Adipocyte (in vitro differentiated cells): ENCODE measurements at regions not wholly inside any gene's neighbourhood (a gene's known extent, or its start where the extent isn't known, plus 50 kb on each side); places are given as distances from the start of the nearest gene placed in this dataset.
A peak's percentile ranks its signal among the peaks of the same experiment; 100 is the strongest.

Experiments
- DNase-seq: peaks from one replicate; pipeline ENCODE4 v3.0.0-alpha.2; 2015; ENCODE audit warnings: low read depth
- H3K27me3 ChIP-seq: replicated peaks from 2 replicates; pipeline ENCODE4 v1.7.0; 2013; ENCODE audit warnings: mild to moderate bottlenecking, low read length, moderate library complexity; ENCODE audit not compliant: control insufficient read depth, insufficient read depth
- H3K36me3 ChIP-seq: 2 replicates; pipeline ENCODE4 v1.7.0; 2013; ENCODE audit warnings: low read length, mild to moderate bottlenecking, moderate library complexity; ENCODE audit not compliant: control insufficient read depth, insufficient read depth, severe bottlenecking
- H3K4me1 ChIP-seq: 2 replicates; pipeline ENCODE4 v1.7.0; 2013; ENCODE audit warnings: mild to moderate bottlenecking, low read length, moderate library complexity; ENCODE audit not compliant: control insufficient read depth, insufficient read depth
- H3K4me3 ChIP-seq: 2 replicates; pipeline ENCODE4 v1.7.0; 2013; ENCODE audit warnings: mild to moderate bottlenecking, low read length, moderate library complexity
- H3K9ac ChIP-seq: 2 replicates; pipeline ENCODE4 v1.7.0; 2013; ENCODE audit warnings: mild to moderate bottlenecking, low read length, moderate library complexity
- H3K9me3 ChIP-seq: 2 replicates; pipeline ENCODE4 v1.7.0; 2013; ENCODE audit warnings: mild to moderate bottlenecking, low read length, moderate library complexity; ENCODE audit not compliant: control insufficient read depth

GRCh38 chr13:107554460-107554859 lies 660.9 kb downstream of the LIG4 start:
- no peak overlapping the region for H3K4me3 ChIP-seq
- no peaks in the 10 kb centered on the region for H3K9me3 ChIP-seq

DNA sequence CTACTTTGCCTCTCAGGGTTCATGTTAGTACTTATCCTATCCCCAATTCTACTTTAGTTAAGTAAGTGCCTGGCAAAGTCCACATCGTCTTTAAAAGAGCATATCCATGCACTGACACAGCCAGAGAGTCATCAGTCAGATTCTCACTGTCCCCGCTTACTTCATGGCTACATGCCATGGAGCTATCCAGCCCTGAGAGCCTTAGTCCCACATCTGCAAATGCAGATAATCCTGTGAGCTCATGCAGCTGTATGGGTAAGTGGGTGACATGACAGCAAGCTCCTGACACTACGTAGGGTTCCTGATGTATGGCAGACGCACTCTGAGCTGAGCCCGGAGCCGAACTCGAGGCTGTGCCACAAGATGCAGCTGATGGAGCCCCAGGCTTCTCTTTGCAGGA lies 661.5 kb downstream of the LIG4 start:
- Histone ChIP-seq H3K4me1 (no peaks in the 10 kb centered on the region), H3K9me3 (no peaks in the 10 kb centered on the region), H3K9ac (no peak overlapping the region), H3K36me3 (no peaks in the 10 kb centered on the region), H3K4me3 (no peak overlapping the region), H3K27me3 (no peaks in the 10 kb centered on the region)
- DNase-seq: no peak

More at GRCh38 chr13:107554460-107554859, 660.9 kb downstream of the LIG4 start:
- Histone ChIP-seq H3K27me3 (no peaks in the 10 kb centered on the region), H3K36me3 (no peaks in the 10 kb centered on the region), H3K4me1 (no peaks in the 10 kb centered on the region), H3K9ac (no peak overlapping the region)
- DNase-seq: no peak

DNA sequence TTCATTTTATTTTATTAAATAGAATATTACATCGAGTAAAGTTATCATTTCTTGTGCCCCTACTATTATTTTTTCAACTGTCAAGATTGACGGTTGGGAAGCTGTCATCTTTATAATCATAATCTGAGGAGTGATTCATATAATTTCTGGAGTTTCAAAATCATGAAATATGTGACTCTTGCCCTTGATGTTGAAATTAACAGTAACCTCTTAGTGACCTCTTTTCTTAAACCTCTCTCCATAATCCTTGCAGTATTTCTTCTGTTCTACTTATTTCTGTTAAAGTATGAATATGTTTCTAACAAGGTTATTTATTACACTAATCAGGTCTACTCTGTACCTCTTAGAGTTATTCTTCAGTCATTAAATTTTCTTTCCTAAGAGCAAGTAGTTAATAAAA lies 663.8 kb downstream of the LIG4 start:
- Histone ChIP-seq H3K9me3 (no peaks in the 10 kb centered on the region), H3K36me3 (no peaks in the 10 kb centered on the region), H3K27me3 (no peaks in the 10 kb centered on the region), H3K9ac (no peak overlapping the region), H3K4me1 (no peaks in the 10 kb centered on the region), H3K4me3 (no peak overlapping the region)
- DNase-seq: peak; percentile 33

DNA sequence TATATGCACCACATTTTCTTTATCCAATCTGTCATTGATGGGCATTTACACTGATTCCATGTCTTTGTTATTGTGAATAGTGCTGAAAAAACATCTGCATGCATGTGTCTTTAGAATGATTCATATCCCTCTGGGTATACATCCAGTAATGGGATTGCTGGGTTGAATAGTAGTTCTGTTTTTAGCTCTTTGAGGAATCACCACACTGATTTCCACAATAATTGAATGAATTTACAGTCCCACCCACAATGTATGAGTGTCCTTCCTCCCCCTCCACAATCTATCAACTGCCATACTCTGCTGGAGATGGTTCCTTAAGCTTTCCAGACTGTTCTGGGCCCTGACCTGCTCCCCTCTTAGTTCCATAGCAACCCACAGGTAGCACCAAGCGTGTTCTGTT lies 667.0 kb downstream of the LIG4 start:
- Histone ChIP-seq H3K9ac (no peak overlapping the region), H3K9me3 (no peaks in the 10 kb centered on the region), H3K27me3 (no peaks in the 10 kb centered on the region), H3K36me3 (no peaks in the 10 kb centered on the region), H3K4me1 (no peaks in the 10 kb centered on the region), H3K4me3 (no peak overlapping the region)
- DNase-seq: no peak

- H3K4me3 ChIP-seq: no peak overlapping the region
- H3K4me1 ChIP-seq: no peaks in the 10 kb centered on the region
- DNase-seq: no peak
- H3K9ac ChIP-seq: no peak overlapping the region
- H3K36me3 ChIP-seq: no peaks in the 10 kb centered on the region
- H3K9me3 ChIP-seq: peaks cover 6% of the 10 kb centered on the region
- no peaks in the 10 kb centered on the region for H3K27me3 ChIP-seq
These were observed 669.3 kb downstream of the LIG4 start for GRCh38 chr13:107545946-107546502.

DNA sequence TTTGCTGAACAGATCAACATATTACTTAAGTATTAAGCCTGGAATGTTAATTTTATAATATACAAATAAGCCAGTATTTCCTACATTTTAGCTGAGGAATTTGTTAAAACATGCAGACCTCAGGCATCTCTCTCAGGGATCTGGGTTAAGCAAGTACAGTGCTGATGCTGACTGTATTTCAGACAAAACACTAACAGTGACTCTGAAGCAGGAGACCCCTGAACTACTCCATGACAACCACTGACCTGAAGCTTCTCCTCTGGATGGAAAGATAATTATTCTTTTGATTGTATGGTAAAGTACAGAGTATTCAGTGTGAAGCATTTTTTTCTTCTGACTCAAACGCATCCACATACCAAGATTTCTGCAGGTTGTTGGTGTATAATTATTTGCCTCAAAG lies 680.8 kb downstream of the LIG4 start:
- H3K4me3 ChIP-seq: no peak overlapping the region
- peak; percentile 18 for DNase-seq
- H3K9me3 ChIP-seq: no peaks in the 10 kb centered on the region
- no peaks in the 10 kb centered on the region for H3K27me3 ChIP-seq
- no peaks in the 10 kb centered on the region for H3K36me3 ChIP-seq
- H3K9ac ChIP-seq: no peak overlapping the region
- no peaks in the 10 kb centered on the region for H3K4me1 ChIP-seq

- Histone ChIP-seq H3K4me1 (no peaks in the 10 kb centered on the region), H3K4me3 (no peak overlapping the region), H3K36me3 (no peaks in the 10 kb centered on the region), H3K9me3 (no peaks in the 10 kb centered on the region), H3K27me3 (no peaks in the 10 kb centered on the region), H3K9ac (no peak overlapping the region)
- DNase-seq: no peak
These were observed 683.5 kb downstream of the LIG4 start for GRCh38 chr13:107531816-107532215.

DNA sequence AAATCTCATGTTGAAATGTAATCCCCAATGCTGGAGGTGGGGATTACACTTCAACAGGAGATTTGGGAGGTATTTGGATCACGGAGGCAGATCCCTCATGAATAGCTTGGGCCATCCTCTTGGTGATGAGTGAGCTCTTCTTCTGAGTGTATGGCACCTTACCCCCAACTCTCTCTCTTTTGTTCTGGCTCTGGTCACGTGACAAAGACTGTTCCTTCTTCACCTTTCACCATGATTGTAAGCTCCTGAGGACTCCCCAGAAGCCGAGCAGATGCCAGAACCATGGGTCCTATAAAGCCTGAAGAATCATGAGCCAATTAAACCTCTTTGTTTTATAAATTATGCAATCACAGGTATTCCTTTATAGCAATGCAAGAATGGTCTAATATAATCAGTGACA lies 684.2 kb downstream of the LIG4 start:
- no peak for DNase-seq
- Histone ChIP-seq H3K9me3 (no peaks in the 10 kb centered on the region), H3K36me3 (no peaks in the 10 kb centered on the region), H3K9ac (no peak overlapping the region), H3K4me1 (no peaks in the 10 kb centered on the region), H3K27me3 (no peaks in the 10 kb centered on the region), H3K4me3 (no peak overlapping the region)

GRCh38 chr13:107529035-107529434 lies 686.3 kb downstream of the LIG4 start:
- H3K9me3 ChIP-seq: no peaks in the 10 kb centered on the region
- H3K9ac ChIP-seq: no peak overlapping the region
- no peaks in the 10 kb centered on the region for H3K36me3 ChIP-seq
- no peak for DNase-seq
- H3K4me1 ChIP-seq: no peaks in the 10 kb centered on the region
- H3K27me3 ChIP-seq: no peaks in the 10 kb centered on the region
- H3K4me3 ChIP-seq: no peak overlapping the region

GRCh38 chr13:107518780-107519179 lies 696.6 kb downstream of the LIG4 start:
- Histone ChIP-seq H3K27me3 (no peaks in the 10 kb centered on the region), H3K4me1 (no peaks in the 10 kb centered on the region), H3K36me3 (no peaks in the 10 kb centered on the region), H3K9ac (no peak overlapping the region), H3K9me3 (no peaks in the 10 kb centered on the region), H3K4me3 (no peak overlapping the region)
- DNase-seq: no peak

GRCh38 chr13:107518292-107518691 lies 697.0 kb downstream of the LIG4 start:
- Histone ChIP-seq H3K36me3 (no peaks in the 10 kb centered on the region), H3K9me3 (no peaks in the 10 kb centered on the region), H3K4me1 (no peaks in the 10 kb centered on the region), H3K4me3 (no peak overlapping the region), H3K9ac (no peak overlapping the region), H3K27me3 (no peaks in the 10 kb centered on the region)
- peak; percentile 53 for DNase-seq

- DNase-seq: peak; percentile 29
- no peaks in the 10 kb centered on the region for H3K4me1 ChIP-seq
- no peaks in the 10 kb centered on the region for H3K27me3 ChIP-seq
- H3K4me3 ChIP-seq: no peak overlapping the region
- no peaks in the 10 kb centered on the region for H3K9me3 ChIP-seq
- no peak overlapping the region for H3K9ac ChIP-seq
- no peaks in the 10 kb centered on the region for H3K36me3 ChIP-seq
These were observed 698.8 kb downstream of the LIG4 start for GRCh38 chr13:107516517-107516916.
